ENCODE measurements at regions not wholly inside any gene's neighbourhood (a gene's known extent, or its start where the extent isn't known, plus 50 kb on each side); places are given as distances from the start of the nearest gene placed in this dataset.

- DNase-seq = no peak
These were observed 1620.4 kb downstream of the PCDH7 start for GRCh38 chr4:32340591-32340990.

- no peak for DNase-seq
These were observed 1621.2 kb downstream of the PCDH7 start for GRCh38 chr4:32341342-32341741.

GRCh38 chr4:32342054-32342453, 1621.9 kb downstream of the PCDH7 start:
- DNase-seq = no peak

GRCh38 chr4:32349026-32349425, 1628.9 kb downstream of the PCDH7 start:
- no peak for DNase-seq

- DNase-seq = no peak
These were observed 1654.0 kb downstream of the PCDH7 start for GRCh38 chr4:32374206-32374605.

- no peak for DNase-seq
These were observed 1673.6 kb downstream of the PCDH7 start for GRCh38 chr4:32393806-32394205.

GRCh38 chr4:32394255-32394654, 1674.1 kb downstream of the PCDH7 start:
- DNase-seq = no peak

- DNase-seq = no peak
These were observed 1676.4 kb downstream of the PCDH7 start for GRCh38 chr4:32396507-32397070.

GRCh38 chr4:32400870-32401269, 1680.7 kb downstream of the PCDH7 start:
- DNase-seq = no peak

- DNase-seq = no peak
These were observed 1697.0 kb downstream of the PCDH7 start for GRCh38 chr4:32417113-32417704.

GRCh38 chr4:32423267-32423666, 1703.1 kb downstream of the PCDH7 start:
- DNase-seq = no peak

GRCh38 chr4:32425243-32425642, 1705.1 kb downstream of the PCDH7 start:
- DNase-seq = no peak

- DNase-seq = no peak
These were observed 1707.4 kb downstream of the PCDH7 start for GRCh38 chr4:32427566-32427965.

- DNase-seq = no peak
These were observed 1709.0 kb downstream of the PCDH7 start for GRCh38 chr4:32429151-32429550.

GRCh38 chr4:32435308-32435707, 1715.1 kb downstream of the PCDH7 start:
- DNase-seq = no peak

- DNase-seq = no peak
These were observed 1716.6 kb downstream of the PCDH7 start for GRCh38 chr4:32436816-32437215.

- no peak for DNase-seq
These were observed 1720.2 kb downstream of the PCDH7 start for GRCh38 chr4:32440391-32440790.

GRCh38 chr4:32454482-32454881, 1734.3 kb downstream of the PCDH7 start:
- no peak for DNase-seq

- no peak for DNase-seq
These were observed 1735.1 kb downstream of the PCDH7 start for GRCh38 chr4:32455231-32455630.

- DNase-seq = no peak
These were observed 1740.8 kb downstream of the PCDH7 start for GRCh38 chr4:32460972-32461371.

GRCh38 chr4:32462944-32463343, 1742.8 kb downstream of the PCDH7 start:
- no peak for DNase-seq

GRCh38 chr4:32470087-32470585, 1750.0 kb downstream of the PCDH7 start:
- no peak for DNase-seq

GRCh38 chr4:32472918-32473317, 1752.7 kb downstream of the PCDH7 start:
- DNase-seq = no peak

- no peak for DNase-seq
These were observed 1755.5 kb downstream of the PCDH7 start for GRCh38 chr4:32475710-32476109.

GRCh38 chr4:32477518-32477917, 1757.3 kb downstream of the PCDH7 start:
- no peak for DNase-seq
